NCI-H460 (cell line): ENCODE measurements at regions not wholly inside any gene's neighbourhood (a gene's known extent, or its start where the extent isn't known, plus 50 kb on each side); places are given as distances from the start of the nearest gene placed in this dataset.
"Not testable (repeated sequence)": the region's sequence is repeated elsewhere in the genome, so short reads cannot be mapped to it uniquely, and the experiment has no call there.

Experiments used
- DNase-seq: peaks from one replicate; pipeline ENCODE4 v3.0.0-alpha.2; 2016; ENCODE audit warnings: low read depth; ENCODE audit errors: extremely low read depth
- small RNA-seq, 2 experiments: library from RNA; depleted of rRNA; stranded (forward); fragments of <200 nt; gene quantifications; one replicate each; pipeline ENCODE3, GENCODE V24; 2014

GRCh38 chrX:138264095-138264494 lies 447.4 kb downstream of the FGF13 start:
- DNase-seq = not testable (repeated sequence)

DNA sequence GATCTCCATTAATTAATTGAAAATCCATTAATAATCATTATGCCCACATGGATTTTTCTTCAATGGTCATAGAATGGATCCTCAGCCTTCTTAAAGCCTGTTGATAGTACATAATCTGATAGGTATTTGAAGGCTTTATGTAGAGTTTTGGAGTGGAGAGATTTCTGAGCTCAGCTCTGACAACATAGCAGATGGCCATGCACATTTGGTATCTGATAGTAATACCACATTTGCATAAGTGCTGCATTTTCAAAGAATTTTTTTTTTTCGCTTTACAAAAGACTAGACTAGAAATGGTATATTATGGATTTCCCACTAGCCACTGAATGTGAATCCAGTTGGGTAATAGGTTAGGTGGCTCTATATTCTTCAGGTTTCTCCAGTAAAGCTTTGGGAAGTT lies 440.6 kb downstream of the FGF13 start:
- DNase-seq = no peak

- not testable (repeated sequence) for DNase-seq
Measured at GRCh38 chrX:138282598-138283150, 428.8 kb downstream of the FGF13 start.

DNA sequence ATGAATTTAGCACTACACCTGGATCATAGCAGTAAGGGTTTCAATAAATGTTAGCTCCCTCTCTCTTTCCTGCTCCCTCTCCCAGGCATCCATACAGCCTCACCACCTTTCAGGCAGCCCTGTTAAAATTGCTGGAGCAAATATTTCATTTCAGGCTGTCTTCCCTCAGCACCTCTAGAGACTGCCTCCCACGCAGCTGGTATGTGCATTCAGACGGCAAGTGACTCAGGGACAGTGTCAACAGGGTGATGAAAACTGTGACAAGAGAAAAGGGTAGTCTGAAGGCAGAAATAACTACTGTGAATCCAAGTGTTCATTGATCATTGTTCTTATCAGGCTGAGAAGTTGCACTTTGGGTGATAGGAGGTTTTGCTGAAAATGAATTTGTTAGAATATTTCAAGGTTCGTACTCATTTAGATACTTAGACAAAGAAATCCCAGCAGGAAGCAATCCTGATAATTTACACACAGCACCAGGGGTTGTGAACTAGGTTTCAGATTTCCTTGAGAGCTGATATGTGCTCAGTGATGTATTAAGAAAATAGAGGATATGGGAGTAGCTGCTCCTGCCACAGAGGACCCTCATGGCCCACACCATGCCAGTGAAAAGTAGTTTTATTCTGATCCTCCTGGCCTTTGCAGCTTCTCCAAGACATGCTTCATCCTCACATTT lies 424.2 kb downstream of the FGF13 start:
- peak; percentile 7 for DNase-seq

DNA sequence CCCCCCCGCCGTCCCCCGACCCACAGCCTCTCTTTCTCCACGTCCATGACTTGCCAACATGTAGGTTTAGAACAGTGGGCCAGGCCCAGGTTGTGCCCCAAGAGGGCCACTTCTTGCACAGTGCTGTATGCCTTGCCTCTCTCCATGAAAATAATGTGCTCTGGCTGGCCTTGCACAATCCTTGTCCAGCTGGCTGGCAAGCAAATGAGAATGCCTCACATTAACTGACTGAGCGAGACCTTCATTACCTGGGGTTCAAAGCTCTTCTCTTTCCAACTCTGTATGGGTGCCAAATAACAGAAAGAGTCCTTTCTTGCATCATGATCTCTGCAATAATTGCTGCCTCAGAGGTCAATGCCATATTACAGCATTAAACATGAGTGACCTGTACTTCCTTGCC lies 416.6 kb downstream of the FGF13 start:
- no peak for DNase-seq

DNA sequence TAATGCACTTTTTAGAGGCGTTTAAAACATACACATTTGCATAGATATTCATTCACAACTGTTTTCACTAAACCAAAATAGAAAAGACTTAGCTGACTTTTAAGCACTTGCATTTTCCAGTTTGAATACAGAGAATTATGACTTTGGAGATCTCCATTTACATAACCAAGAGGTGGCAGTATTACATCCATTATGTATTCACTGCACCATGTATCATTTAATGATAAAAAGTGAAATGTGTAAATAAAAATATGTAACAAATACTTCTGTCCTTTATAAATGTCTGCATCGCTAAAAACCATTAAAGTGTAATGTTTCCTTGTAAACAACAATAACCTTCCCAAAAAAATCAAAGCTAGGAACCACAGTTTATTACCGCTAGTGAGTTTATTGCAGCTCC lies 413.2 kb downstream of the FGF13 start:
- peak; percentile 16 for DNase-seq

DNA sequence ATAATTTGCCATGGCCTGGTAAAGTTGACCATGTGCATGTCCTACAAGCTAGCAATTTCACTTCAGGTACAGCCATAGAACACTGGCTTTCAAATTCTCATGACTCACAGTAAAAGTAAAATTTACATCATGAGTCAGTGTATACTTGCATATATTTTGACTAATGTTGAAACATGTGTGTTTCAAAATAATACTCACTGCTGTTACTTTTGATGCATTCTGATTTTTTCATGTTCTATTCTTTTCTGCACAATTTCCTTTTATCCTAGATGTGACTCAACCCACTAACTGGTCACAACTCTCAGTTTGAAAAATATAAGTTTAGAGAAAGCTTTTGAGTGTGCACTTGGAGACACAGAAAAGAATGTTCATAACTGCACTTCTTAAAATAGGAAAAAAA lies 365.7 kb downstream of the FGF13 start:
- DNase-seq = no peak

GRCh38 chrX:138349351-138349750 lies 362.2 kb downstream of the FGF13 start:
- DNase-seq = no peak

DNA sequence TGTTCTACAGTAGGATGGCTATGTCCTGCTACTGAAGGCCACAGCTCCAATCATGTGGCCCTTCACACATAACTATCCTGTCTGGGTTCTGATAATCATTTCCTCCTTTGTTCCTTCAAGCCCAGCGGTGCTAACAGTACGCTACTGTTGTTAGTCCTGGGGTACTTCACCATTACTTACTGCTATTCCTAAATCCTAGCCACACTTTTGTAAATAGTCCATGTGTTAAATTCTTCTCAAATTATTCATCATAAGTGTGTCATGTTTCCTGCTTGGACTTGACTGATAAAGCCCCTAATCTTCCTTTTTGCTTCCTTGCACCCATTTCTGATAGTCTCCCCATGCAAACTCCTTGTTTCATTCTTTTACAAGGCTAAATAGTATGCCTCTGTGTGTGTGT lies 332.6 kb downstream of the FGF13 start:
- DNase-seq = no peak

DNA sequence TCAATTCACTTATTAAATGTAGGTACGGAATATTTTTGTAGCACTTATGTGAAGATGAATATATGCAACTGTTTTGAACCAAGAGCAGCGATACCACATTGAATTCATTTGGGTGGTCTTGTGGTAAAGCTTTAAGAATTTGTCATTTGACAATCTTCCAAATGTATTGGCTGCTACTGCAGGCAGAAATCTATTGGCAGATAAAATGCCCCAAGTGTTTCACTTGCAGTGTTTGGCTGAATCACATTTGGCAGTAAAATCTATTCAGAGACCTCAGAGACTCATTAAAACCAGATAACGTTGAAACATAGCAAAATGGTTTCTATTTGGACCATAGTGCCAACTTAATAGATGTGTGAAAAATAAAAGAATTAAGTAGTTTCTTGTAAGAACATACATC lies 303.4 kb downstream of the FGF13 start:
- DNase-seq = no peak

DNA sequence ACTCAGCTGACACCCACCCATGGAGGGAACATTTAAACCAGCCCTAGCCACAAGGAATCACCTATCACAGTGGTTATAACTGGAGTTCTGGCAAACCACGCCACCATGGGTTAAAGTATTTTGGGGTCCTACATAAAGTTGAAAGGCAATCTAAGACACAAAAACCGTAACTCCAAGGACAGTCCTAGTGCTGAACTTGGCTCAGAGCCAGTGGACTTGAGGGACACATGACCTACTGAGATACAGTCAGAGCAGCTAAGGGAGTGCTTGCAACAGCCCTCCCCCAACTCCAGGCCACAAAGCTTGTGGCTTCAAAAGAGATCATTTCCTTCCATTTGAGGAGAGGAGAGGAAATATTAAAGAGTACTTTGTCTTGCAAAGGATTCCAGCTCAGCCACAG lies 300.5 kb downstream of the FGF13 start:
- DNase-seq = no peak

Small RNA genes lying in the stretch of these regions (small RNA-seq; reads per million reads assigned to genes)
- gene RN7SKP31 = 0 reads per million in 2 experiments
- 0 reads per million in 2 experiments for gene RNU6-985P
